Hippocampal formation (tissue), 2 donors: ENCODE measurements at regions not wholly inside any gene's neighbourhood (a gene's known extent, or its start where the extent isn't known, plus 50 kb on each side); places are given as distances from the start of the nearest gene placed in this dataset.

Experiments
- DNase-seq, 2 donors: peaks; one replicate each; lab custom pipeline; 2025; lab: John Stamatoyannopoulos, UW

DNA sequence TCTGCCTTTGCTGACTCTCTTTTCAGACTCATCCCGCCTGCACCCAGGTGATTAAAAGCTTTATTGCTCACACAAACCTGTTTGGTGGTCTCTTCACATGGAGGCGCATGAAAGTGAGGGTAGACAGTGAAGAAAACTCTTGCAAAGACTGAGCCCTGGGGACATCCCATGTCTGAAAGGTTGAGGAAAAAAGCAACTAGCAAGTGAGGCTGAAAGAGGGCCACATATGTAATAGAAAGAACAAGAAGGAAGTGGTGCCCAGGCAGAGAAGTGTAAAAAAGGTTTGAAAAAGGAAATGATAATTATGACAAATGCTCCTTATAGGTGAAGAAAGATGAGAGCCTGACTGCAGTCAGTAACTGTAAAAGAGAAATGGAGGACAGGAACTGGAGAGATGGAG lies 115.9 kb upstream of the NEK7 start:
- DNase-seq: no peak

DNA sequence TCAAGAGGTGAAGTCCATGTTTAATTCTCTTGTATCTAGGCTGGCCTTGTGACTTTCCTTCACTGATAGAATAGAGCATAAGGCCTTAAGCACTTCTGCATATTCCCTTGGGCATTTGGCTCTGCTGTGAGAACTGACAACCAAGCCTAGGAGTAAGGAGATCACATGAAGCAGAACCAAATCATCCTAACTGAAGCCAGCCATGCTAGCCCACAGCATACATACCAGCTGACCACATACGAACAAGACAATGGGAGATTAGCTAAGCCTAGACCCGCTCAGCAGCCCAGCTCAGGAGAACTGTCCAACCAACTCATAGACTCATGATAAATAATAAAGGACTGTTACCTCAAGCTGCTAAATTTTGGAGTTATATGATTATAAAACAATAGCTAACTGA lies 114.6 kb upstream of the NEK7 start:
- DNase-seq: no peak

GRCh38 chr1:198047913-198048312 lies 108.9 kb upstream of the NEK7 start:
- DNase-seq: no peak

DNA sequence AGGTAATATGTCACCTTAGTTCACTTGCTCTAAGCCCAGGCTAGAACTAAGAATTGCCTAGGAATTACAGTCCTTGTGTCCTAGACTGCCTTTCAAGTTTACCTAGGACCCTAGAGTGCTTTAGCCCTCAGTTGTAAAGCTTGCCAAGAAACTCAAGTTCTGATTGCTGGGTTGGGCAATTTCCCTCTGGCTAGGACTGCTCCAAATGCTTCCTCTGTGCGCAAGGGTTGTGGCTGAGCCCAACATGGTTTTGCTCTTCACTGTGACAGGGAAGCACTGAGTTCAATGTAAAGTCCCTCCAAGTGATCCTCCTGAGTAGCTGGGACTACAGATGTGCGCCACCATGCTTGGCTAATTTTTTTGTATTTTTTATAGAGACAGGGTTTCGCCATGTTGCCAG lies 102.3 kb upstream of the NEK7 start:
- no peak for DNase-seq

GRCh38 chr1:198056255-198056654 lies 100.5 kb upstream of the NEK7 start:
- DNase-seq: no peak

- DNase-seq: no peak
Measured at GRCh38 chr1:198064181-198064580, 92.6 kb upstream of the NEK7 start.

GRCh38 chr1:198068285-198068684 lies 88.5 kb upstream of the NEK7 start:
- no peak for DNase-seq

- DNase-seq: no peak
Measured at GRCh38 chr1:198072177-198072576, 84.6 kb upstream of the NEK7 start.

- no peak for DNase-seq
Measured at GRCh38 chr1:198075296-198075695, 81.5 kb upstream of the NEK7 start.

DNA sequence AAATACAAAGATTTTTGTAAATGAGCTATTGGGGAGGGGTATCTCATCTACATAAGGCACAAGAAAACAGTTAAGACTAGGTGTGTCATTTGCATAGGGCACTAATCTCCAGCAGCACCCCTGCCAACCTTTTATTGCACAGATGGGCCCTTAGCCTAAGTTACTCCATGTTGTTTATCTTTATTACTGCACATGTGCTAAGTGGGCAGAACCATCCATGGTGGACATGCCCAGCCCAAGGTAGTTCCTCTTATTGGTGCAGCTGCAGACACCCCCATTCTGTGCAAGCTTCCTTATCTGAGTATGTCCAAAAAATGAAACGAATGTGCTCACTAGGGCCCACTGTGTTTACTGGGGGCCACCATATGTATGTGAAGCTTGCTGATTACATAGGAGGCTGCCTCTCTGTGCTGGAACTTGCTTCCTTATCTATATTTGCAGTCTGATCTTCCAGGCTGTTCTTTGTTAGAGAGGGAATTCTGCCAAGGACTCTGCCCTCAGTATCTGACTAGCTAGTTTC lies 77.3 kb upstream of the NEK7 start:
- DNase-seq: no peak

DNA sequence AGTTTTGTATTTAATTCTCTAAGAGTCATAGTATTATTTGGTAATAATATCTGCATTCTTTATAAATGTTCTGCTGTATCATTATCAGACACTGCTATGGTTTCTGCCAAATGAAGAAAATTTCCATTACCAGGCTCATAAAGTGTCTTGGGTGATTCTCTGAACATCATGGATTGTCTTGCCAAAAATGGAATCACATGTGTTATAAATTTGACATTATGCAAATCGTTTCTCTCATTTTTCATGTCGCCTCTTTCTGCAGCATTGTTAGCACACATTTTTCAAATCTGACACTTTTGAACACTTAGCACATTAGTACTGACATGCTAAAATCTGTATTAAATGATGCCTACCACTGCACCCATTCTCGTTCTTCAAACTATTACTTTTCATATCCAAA lies 74.2 kb upstream of the NEK7 start:
- no peak for DNase-seq

DNA sequence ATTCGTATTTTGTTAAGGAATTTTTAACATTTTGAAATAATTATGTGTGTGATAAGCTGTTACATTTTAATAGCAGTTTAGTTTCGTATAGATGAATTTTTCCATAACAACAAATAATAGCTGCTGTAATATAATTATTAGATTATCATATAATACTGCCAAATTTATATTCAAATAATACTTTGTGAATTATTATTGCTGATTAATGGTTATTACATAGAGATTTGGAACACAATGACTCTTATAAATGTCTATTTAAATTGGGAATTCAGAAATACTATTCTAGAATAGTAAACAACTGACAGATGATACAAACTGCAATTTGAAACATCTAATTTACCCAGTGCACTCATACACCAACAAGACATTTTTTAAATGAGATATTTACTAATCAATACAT lies 73.2 kb upstream of the NEK7 start:
- DNase-seq: no peak

DNA sequence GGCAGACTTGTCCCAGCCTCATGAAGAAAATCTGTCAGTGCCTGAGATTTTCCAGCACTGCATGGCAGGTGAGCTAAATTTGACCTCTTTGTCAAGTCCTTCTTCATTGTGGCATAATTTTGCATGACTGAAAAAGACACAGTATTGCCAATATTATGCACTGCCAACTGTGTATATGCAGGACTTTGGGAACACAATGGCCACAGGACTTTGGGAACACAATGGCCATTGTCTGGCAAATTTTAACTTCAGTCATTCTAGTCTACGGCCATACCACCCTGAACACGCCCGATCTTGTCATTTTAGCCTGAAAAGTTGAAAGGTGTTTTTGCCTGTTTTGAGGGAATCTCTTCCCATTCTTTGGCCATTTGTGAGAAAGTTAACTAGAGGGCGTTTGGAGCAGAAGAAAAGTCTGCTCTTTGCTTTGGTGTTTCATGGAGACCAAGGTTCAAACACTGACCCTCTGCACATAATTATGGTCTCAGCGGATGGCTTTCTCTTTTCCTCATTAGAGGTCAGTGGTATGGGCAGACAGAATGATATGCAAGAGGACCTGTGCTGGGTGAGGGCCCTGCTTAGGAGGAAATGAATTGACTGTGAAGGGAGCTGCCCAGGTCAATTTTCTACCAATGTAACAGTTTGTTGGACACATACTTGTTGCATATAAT lies 72.4 kb upstream of the NEK7 start:
- no peak for DNase-seq

GRCh38 chr1:198086051-198086745 lies 70.6 kb upstream of the NEK7 start:
- no peak for DNase-seq

GRCh38 chr1:198087831-198088230 lies 69.0 kb upstream of the NEK7 start:
- DNase-seq: no peak

DNA sequence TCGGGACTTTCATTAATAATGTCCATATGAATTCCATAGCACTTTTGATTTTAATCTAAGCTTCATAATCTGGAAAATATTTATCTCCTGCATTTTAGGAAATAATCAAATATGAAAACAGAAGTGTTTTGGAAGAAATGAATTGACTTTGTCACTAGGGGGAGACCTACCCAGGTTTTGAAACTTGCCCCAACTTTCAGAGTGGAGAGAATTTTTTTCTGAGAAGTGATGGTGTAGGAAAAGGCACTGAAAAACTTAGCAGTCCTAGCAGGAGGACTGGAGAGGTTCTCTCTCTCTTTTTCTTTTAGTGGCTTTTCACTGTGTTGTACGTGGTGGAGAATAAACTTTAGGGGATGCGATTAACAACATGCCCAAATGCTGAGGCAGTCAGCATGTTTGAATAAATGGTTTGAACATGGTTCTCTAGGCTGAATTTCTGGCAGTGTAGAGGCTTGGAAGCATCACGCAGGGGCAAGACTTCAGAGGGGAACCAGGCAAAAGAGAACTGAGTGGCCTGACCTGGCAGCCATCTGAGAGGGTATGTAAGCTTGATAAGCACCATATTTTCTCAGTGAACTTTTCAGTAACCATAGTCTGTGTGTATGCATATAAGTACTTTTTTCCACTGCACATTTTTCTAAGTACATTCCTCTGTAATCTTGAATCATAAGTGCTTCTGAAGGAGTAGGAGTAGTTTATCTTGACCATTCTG lies 68.3 kb upstream of the NEK7 start:
- peak in 1 of 2 donors; percentile 7 for DNase-seq

- DNase-seq: no peak
Measured at GRCh38 chr1:198096390-198096789, 60.4 kb upstream of the NEK7 start.

DNA sequence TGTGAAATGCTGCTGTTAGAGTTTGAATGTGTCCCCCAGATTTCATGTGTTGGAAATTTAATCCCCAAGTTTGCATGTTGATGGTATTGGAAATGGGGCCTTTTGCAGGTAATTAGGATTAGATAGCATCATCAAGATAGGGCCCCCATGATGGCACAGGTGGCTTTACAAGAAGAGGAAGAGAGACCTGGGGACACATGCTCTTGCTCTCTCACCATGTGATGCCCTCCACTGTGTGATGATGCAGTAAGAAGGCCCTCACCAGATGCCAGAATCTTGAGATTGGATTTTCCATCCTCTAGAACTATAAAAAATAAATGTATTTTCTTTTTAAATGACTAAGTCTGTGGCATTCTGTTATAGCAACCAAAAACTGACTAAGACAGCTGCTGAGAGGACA lies 57.0 kb upstream of the NEK7 start:
- DNase-seq: no peak

DNA sequence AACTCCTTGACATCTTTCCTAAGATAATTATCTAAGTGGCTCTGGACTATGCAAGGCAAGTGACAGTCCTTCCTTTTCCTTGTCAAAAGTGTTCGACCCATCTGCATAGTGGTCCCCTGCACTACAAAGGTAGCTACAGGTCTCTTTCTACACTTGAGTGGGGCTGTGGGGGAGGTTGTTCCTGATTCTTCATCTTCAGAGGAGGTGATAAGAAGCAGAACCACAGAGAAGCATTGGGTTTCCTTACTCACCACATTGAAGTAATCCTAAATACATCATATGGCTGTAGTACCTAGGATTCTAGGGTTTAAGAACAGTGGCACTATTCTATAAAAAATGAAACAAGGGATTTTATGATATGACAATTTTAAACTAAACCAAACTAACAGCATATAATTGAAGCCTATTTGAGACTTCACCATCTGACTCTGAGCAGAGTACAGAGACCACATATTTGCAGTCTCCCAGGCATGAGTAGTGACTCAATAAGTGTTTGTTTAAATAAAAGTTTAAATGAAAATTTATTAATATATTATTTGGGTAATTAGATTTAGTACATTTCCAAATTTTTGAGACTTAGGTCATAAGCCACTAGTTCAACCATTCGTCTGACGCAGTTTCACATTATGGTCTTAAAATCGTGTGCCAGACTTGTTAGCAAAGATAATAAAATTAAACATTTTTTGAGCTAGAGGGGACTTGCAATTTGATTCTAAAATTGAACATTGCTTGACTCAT lies 54.9 kb upstream of the NEK7 start:
- no peak for DNase-seq

GRCh38 chr1:198102454-198102827 lies 54.4 kb upstream of the NEK7 start:
- no peak for DNase-seq

GRCh38 chr1:198105185-198105584 lies 51.6 kb upstream of the NEK7 start:
- DNase-seq: no peak

DNA sequence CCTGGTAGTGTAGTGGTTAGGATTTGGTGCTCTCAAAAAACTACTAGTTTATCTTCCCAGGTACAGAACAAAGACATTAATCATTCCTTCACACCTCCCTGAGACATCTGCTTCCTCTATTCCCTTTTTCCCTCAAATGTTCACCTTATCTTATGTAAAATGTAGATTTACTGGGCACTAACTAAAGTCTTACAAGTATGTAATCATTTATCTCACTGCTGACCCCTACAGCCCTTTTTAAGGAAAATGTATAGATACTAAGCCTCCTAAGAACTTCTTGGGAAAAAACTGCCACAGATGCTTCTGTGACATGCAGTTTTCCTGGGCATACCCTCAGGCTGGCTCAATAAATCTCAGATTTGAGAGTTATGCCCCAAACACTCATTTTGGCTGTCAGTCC lies 50.8 kb upstream of the NEK7 start:
- DNase-seq: no peak
